ENCODE measurements at regions not wholly inside any gene's neighbourhood (a gene's known extent, or its start where the extent isn't known, plus 50 kb on each side); places are given as distances from the start of the nearest gene placed in this dataset.
"Not testable (repeated sequence)": the region's sequence is repeated elsewhere in the genome, so short reads cannot be mapped to it uniquely, and the experiment has no call there.

DNA sequence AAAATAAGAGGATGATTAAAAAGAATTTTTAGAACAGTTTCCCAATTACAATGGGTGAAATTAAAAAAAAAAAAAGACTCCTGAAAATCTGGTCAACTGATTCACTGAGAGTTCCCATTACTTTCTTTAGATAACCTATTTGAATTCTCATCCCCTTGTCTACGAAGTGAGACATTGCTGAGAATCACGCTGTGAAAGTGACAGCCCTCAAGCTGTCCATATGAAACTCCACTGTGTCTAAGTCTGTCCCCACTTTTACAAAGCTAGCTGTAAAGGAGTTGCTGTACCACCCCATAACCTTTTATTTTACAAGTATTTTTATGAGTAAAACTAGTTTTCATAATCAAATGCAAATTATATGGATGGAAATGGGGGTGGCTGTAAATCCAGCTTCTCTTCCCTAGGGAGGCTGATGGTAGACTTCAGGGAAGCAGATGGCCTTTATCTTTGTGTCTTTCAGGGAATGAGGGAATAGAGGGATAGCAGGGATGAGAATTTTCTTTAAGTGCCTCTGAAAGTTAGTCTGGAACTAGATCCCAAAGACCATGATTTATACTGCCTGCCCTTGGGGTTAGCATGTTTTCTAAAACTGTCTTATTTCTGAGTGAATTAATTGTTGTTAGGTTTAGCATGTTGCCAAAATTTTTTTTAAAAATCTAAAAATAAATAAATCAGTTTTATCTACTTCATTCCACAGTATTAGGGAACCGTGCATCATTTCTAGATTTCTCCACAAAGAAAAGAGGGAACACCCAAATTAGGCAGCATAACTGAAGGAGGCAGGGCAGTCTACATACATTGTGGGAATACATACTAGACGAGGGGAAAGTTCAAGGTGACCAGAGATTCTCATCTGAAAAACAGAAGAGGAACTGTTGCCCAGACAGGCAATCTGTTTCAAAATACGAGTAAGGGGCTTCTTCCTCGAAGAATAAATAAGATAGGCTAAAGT, 1219.1 kb downstream of the UQCRFS1 start:
- no peaks in the 10 kb centered on the region for H3K4me1 Mint-ChIP-seq
- peaks cover 2% of the 10 kb centered on the region for H3K27me3 Mint-ChIP-seq
- H3K27ac Mint-ChIP-seq: no peak overlapping the region
- H3K4me3 Mint-ChIP-seq: no peak overlapping the region
- H3K36me3 Mint-ChIP-seq: no peaks in the 10 kb centered on the region
- peaks cover 3% of the 10 kb centered on the region for H3K9me3 Mint-ChIP-seq
- ATAC-seq (ENCODE audit: low read depth): no peak
- no peak for DNase-seq (ENCODE audit: low spot score in 2 of 2)

DNA sequence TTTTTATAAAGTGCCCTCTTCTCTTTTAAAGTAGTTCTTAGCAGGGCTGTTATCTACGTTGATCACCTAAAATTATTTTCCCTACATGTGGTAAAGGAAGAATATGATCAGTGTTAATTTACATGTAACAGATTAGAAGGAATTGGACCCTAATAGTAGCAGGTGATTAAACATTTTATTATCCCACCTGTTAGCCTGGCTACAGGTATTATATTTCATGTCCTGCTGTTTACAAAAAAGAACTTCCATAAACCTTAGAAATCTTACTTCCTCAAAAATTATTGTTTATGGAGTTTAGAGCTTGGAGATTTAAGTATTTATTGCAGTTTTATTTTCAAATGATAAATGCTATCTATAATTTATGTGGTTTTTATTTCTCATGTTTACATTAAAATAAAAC, 1226.7 kb downstream of the UQCRFS1 start:
- no peak overlapping the region for H3K27ac Mint-ChIP-seq

DNA sequence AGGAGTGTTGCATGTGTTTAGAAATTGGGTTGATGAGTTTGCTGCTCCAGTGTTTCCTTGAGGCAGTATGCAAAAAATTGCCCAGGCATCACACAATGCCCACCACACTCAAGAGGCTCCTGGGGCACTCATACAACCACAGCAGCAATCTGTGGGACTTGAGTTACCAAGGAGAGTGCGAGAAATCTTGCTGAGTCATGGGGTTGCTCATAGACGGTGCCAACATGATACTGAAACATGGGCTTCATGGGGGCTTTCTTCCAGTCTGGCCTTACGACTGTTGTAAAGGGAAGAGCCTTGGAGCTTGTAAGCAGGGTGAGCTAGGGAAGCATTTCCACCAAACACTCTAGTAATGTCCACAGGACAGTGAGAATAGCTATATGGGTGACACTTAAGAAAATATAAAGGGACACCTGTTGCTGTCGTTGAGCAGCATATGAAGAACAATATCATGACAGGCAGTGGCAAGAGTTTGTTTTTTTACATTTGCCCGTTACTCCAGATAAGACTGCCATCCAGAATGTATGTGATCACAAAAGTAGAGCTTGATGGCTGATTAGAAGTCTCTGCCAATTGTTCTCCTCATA, 1237.4 kb downstream of the UQCRFS1 start:
- Mint-ChIP-seq H3K27me3 (no peaks in the 10 kb centered on the region), H3K4me3 (no peak overlapping the region), H3K4me1 (no peaks in the 10 kb centered on the region), H3K27ac (no peak overlapping the region), H3K9me3 (peaks cover 1% of the 10 kb centered on the region), H3K36me3 (no peaks in the 10 kb centered on the region)
- DNase-seq (ENCODE audit: low spot score in 2 of 2): no peak
- ATAC-seq (ENCODE audit: low read depth): no peak

More for the DNA sequence above, 1226.7 kb downstream of the UQCRFS1 start:
- Mint-ChIP-seq H3K27me3 (peaks cover 2% of the 10 kb centered on the region), H3K4me1 (no peaks in the 10 kb centered on the region), H3K4me3 (no peak overlapping the region), H3K36me3 (no peaks in the 10 kb centered on the region), H3K9me3 (no peaks in the 10 kb centered on the region)
- ATAC-seq (ENCODE audit: low read depth) (no peak), DNase-seq (ENCODE audit: low spot score in 2 of 2) (no peak)

DNA sequence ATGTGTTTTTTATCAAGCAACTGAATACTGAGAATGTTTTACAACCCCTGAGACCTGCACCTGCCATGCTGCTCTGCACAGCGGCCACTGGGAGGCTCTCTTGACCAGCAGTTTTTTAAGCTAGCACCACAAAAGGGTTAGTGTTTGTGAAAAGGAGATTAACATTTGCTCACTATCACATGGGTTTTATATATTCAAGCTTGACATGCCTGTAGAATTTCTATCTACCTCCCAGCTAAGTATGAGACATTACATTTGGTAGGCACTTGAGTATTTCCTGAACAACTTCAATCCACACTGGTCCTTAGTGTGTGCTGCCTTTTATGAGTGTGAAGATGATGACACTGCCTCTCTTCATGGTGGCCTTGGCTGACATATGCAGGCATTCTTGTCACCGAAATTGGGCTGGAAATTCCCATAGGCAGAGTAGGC, 1238.9 kb downstream of the UQCRFS1 start:
- Mint-ChIP-seq H3K9me3 (peaks cover under 1% of the 10 kb centered on the region), H3K27ac (no peak overlapping the region), H3K27me3 (no peaks in the 10 kb centered on the region), H3K4me3 (no peak overlapping the region), H3K4me1 (no peaks in the 10 kb centered on the region), H3K36me3 (no peaks in the 10 kb centered on the region)
- DNase-seq (ENCODE audit: low spot score in 2 of 2) (no peak), ATAC-seq (ENCODE audit: low read depth) (no peak)

DNA sequence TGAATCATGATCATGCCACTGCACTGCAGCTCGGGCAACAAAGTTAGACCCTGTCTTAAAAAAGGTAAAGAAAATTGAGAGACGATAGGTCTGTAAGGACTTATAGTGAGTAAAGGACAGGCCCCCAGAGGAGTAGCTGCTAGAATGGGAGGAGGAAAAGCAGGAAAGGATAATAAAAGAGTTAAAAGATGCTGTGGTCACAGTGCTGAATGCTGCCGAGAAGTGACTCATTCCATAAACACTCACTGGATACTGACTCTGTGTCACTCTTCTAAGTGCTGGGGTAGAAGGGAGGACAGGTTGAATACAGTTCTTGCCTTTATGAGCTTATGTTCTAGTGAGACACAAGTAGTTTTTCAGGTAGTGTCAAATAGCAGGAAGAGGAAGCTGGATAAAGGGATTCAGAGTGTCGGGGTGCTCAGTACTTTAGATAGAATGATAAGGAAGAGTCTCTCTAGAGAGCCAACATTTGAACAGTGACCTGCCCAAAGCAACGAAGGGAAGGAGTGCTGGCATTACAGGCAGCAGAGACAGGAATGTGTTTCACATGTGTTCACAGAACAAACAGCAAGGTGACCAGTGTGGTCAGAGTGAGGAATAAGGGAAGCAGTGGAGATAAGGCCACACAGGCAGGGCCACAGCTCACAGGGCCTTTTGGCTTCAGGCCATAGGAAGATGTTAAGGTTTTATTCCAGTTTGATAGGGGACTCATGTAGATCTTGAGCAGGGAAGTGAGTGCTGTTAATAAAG, 1240.5 kb downstream of the UQCRFS1 start:
- no peaks in the 10 kb centered on the region for H3K9me3 Mint-ChIP-seq
- DNase-seq (ENCODE audit: low spot score in 2 of 2): no peak
- H3K36me3 Mint-ChIP-seq: no peaks in the 10 kb centered on the region
- H3K27me3 Mint-ChIP-seq: no peaks in the 10 kb centered on the region
- no peaks in the 10 kb centered on the region for H3K4me1 Mint-ChIP-seq
- H3K27ac Mint-ChIP-seq: no peak overlapping the region
- no peak overlapping the region for H3K4me3 Mint-ChIP-seq
- ATAC-seq (ENCODE audit: low read depth): no peak

DNA sequence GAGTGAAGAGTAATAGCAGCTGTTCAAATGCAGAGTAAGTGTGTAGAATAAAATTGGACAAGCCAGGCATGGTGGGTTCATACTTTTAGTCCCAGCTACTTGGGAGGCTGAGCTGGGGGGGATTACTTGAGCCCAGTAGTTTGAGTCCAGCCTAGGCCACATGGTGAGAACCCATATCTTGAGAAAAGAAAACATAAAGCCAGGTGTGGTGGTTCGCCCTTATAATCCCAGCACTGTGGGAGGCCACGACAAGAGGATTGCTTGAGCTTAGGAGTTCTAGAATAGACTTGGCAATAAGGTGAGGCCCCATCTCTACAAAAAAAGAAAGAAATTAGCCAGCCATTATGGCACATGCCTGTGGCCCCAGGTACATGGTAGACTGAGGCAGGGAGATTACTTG, 1241.1 kb downstream of the UQCRFS1 start:
- DNase-seq (ENCODE audit: low spot score in 2 of 2) (no peak), ATAC-seq (ENCODE audit: low read depth) (no peak)
- Mint-ChIP-seq H3K4me1 (no peaks in the 10 kb centered on the region), H3K9me3 (peaks cover 2% of the 10 kb centered on the region), H3K27ac (no peak overlapping the region), H3K27me3 (peaks cover 2% of the 10 kb centered on the region), H3K36me3 (no peaks in the 10 kb centered on the region), H3K4me3 (no peak overlapping the region)

DNA sequence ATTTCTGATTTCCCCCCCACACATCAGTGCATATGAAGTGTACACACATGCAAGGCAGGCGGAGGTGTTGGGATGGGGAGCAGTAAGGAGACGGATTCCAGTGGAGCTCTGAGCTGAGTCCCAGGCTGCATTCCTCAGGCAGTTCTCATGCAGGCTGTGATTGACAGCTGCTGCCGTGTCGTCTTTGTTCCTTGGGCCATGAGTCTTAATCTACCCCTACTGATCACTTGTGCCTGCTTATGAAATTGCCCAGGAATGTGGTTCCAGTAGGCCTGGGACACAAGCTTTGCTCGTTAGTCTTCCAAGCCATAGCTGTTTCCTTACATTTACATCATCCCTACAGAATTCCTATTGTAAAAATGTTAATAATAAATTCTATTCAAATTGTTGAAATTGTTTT, 1241.9 kb downstream of the UQCRFS1 start:
- Mint-ChIP-seq H3K27me3 (peaks cover 2% of the 10 kb centered on the region), H3K36me3 (no peaks in the 10 kb centered on the region), H3K4me1 (no peaks in the 10 kb centered on the region), H3K27ac (no peak overlapping the region), H3K9me3 (peaks cover 2% of the 10 kb centered on the region), H3K4me3 (no peak overlapping the region)
- DNase-seq (ENCODE audit: low spot score in 2 of 2): no peak
- ATAC-seq (ENCODE audit: low read depth): no peak

DNA sequence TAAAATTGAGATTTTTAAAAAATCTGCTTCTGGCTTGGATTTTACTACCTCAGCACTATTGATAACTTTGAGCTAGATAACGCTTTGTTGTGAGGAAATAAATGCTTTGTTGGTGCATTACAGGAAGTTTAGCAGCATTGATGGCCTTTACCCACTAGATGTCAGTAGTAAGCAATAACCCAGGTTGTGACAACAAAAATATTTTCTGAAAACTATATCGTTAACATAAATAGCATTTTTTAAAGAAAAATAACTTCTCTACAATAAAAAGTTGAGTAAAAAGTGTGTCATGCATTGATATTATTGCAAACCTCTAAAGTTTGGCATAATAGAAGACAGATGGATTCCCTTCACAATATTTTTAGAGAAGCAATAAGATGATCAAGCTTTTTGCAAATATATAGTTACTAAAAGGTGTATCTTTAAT, 1246.5 kb downstream of the UQCRFS1 start:
- DNase-seq (ENCODE audit: low spot score in 2 of 2) (no peak), ATAC-seq (ENCODE audit: low read depth) (no peak)
- H3K4me3 Mint-ChIP-seq: no peak overlapping the region
- H3K9me3 Mint-ChIP-seq: peaks cover 2% of the 10 kb centered on the region
- H3K27ac Mint-ChIP-seq: no peak overlapping the region
- H3K27me3 Mint-ChIP-seq: peaks cover 2% of the 10 kb centered on the region
- no peaks in the 10 kb centered on the region for H3K36me3 Mint-ChIP-seq
- no peaks in the 10 kb centered on the region for H3K4me1 Mint-ChIP-seq

DNA sequence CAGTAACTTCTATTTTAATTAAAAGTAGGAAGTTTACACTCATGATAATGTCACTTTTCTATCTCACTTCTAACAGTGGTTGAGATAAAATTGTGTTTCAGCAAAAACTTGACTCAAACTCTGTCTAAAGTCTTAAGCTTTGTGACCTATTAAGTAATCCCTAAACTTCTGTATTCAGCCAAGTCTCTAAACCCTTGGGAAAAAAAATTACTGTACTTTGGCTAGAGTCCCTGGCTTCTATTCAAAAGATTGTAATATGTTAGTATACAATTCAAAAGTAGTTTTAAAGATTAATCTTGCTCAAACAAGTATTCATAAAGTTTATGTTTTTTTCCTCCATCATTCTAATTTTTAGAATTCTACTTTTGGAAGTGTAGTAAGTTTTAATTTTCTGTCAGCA, 1248.8 kb downstream of the UQCRFS1 start:
- peaks cover 2% of the 10 kb centered on the region for H3K9me3 Mint-ChIP-seq
- H3K4me1 Mint-ChIP-seq: no peaks in the 10 kb centered on the region

DNA sequence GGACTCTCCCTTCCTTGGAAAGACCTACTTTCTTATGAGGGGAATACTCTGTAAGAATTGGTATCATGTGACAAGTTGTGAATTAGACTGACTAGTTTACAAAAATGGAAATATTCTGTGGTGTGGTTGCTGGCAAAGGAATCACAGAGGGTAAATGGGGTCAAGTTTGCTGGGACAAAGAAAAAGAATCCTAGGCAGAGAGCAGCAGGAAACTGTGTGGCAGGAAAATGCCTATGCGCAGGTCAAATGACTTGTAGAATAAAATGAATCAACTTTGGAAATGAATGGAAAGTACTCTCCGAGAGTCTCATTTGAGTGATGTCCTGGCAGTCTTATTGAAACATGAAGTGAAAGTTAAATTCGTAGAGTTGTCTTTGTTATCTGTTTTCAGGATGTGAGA, 1250.7 kb downstream of the UQCRFS1 start:
- no peak for ATAC-seq (ENCODE audit: low read depth)
- Mint-ChIP-seq H3K27ac (no peak overlapping the region), H3K4me3 (no peak overlapping the region), H3K4me1 (no peaks in the 10 kb centered on the region), H3K36me3 (no peaks in the 10 kb centered on the region), H3K27me3 (peaks cover 1% of the 10 kb centered on the region), H3K9me3 (peaks cover 1% of the 10 kb centered on the region)
- DNase-seq (ENCODE audit: low spot score in 2 of 2): no peak

More for the DNA sequence above, 1248.8 kb downstream of the UQCRFS1 start:
- no peak for DNase-seq (ENCODE audit: low spot score in 2 of 2)
- ATAC-seq (ENCODE audit: low read depth): no peak
- H3K27me3 Mint-ChIP-seq: peaks cover 2% of the 10 kb centered on the region
- no peaks in the 10 kb centered on the region for H3K36me3 Mint-ChIP-seq
- no peak overlapping the region for H3K4me3 Mint-ChIP-seq
- no peak overlapping the region for H3K27ac Mint-ChIP-seq

DNA sequence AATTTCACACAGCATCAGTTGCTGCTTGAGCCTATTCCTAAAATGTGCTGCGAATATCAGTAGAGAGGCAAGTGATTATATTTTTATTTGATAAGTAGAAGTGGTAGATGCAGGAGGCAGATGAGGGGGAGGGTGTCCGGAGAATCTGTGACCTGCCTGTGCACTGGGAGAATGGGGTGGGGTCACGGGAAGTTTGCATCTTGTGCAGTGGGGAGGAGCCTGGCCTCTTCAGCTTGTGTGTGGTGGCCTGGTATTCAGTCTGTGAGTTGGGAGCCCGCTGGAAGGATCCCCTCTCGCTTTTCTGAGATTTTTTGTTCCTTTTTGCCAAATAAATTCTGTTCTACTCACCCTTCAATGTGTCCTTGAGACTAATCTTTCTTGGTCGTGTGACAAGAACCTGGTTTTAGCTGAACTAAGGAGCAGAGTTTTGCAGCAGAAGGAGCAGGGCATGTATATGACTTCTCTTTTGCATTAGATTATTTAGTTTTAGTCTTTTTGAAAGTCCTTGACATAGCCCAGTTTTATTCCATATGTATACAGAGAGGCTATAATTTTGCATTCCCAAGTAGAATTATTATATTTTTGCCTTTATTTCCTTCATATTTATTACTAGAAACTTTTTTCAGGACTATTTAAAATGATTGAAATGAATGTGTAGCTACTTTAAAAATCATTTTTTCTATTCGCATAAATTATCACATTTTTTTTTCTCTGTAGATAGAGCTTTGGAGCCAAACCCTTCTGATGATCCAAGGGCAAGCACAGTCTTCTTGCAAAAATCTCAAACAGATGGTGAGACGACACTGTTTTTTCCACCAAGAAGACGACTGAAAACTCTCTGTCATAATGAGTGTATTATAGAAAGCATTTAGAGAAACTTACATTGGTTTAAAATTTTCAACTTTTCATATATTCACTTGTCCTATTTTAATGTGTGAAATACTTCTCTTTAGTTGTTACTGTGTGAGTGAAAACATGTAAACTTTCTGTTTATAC, 1257.2 kb downstream of the UQCRFS1 start:
- Mint-ChIP-seq H3K9me3 (no peaks in the 10 kb centered on the region), H3K36me3 (no peaks in the 10 kb centered on the region), H3K4me3 (no peak overlapping the region), H3K27ac (no peak overlapping the region), H3K4me1 (no peaks in the 10 kb centered on the region), H3K27me3 (no peaks in the 10 kb centered on the region)
- ATAC-seq (ENCODE audit: low read depth): no peak
- DNase-seq (ENCODE audit: low spot score in 2 of 2): no peak

DNA sequence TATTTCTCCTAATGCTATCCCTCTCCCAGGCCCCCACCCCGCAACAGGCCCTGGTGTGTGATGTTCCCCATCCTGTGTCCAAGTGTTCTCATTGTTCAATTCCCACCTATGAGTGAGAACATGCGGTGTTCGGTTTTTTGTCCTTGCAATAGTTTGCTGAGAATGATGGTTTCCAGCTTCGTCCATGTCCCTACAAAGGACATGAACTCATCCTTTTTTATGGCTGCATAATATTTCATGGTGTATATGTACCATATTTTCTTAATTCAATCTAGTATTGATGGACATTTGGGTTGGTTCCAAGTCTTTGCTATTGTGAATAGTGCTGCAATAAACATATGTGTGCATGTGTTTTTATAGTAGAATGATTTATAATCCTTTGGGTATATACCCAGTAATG, 1270.3 kb downstream of the UQCRFS1 start:
- not testable (repeated sequence) for DNase-seq (ENCODE audit: low spot score in 2 of 2); H3K4me1 Mint-ChIP-seq; H3K4me3 Mint-ChIP-seq; H3K36me3 Mint-ChIP-seq; H3K27ac Mint-ChIP-seq; H3K27me3 Mint-ChIP-seq; ATAC-seq (ENCODE audit: low read depth)
- H3K9me3 Mint-ChIP-seq: peaks cover 12% of the 10 kb centered on the region

DNA sequence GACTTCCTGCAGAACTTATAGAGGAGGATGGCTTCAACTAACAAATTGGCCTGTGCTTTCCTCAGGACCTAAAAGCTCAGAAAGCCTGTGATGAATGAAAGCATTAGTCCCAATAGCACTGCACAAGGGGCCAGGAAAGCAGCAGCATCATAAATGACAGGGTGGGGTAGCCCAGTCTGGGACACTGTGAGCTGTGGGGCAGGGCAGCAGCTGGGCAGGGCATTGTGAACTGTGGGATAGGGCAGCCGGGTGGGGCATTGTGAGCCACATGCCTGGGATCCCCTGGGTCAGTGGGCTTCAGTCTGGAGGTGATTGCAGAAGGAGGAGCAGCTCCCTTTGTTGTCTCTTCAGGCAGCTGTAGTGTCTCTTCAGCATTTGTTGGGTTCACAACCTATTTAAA, 1276.8 kb downstream of the UQCRFS1 start:
- DNase-seq (ENCODE audit: low spot score in 2 of 2): no peak
- H3K9me3 Mint-ChIP-seq: no peaks in the 10 kb centered on the region
- H3K27me3 Mint-ChIP-seq: peaks cover 5% of the 10 kb centered on the region
- H3K4me3 Mint-ChIP-seq: no peak overlapping the region
- no peak overlapping the region for H3K27ac Mint-ChIP-seq
- H3K4me1 Mint-ChIP-seq: no peaks in the 10 kb centered on the region
- H3K36me3 Mint-ChIP-seq: no peaks in the 10 kb centered on the region
- no peak for ATAC-seq (ENCODE audit: low read depth)

All from memory B cell (primary cell).